Right atrium auricular region (tissue), 2 donors: ENCODE measurements at regions not wholly inside any gene's neighbourhood (a gene's known extent, or its start where the extent isn't known, plus 50 kb on each side); places are given as distances from the start of the nearest gene placed in this dataset.

Source experiments
- DNase-seq: peaks from one replicate; pipeline ENCODE4 v3.0.0-alpha.2; 2019; ENCODE audit warnings: low spot score
- H3K27ac ChIP-seq, 2 donors: fragments of 200-600 bp; sonication (generic); 1 replicate in 1 of 2; 2 replicates in 1 of 2; pipeline ENCODE4 v1.5.1; 2016 to 2019
- H3K27me3 ChIP-seq, 2 donors: fragments of 200-600 bp; sonication (generic); one replicate each; pipeline versions ENCODE4 v1.5.1 to v1.6.0; 2017 to 2019
- H3K36me3 ChIP-seq: fragments of 200-600 bp; sonication (generic); one replicate; pipeline ENCODE4 v1.5.1; 2016
- H3K4me1 ChIP-seq, 2 donors: fragments of 200-600 bp; sonication (generic); one replicate each; pipeline versions ENCODE4 v1.5.1 to v1.6.0; 2017 to 2019
- H3K4me3 ChIP-seq, 2 donors: fragments of 200-600 bp; sonication (generic); 1 replicate in 1 of 2; 2 replicates in 1 of 2; pipeline ENCODE4 v1.5.1; 2017 to 2019; ENCODE audit warnings: mild to moderate bottlenecking in 1 of 2, moderate library complexity in 1 of 2
- H3K9me3 ChIP-seq, 2 donors: fragments of 200-600 bp; sonication (generic); one replicate each; pipeline ENCODE4 v1.5.1; 2019
- TF ChIP-seq, protein P1 (sequence below), 2 donors: fragments of 200-600 bp; sonication (generic); IDR thresholded peaks; one replicate each; pipeline ENCODE4 v1.5.1; 2019; ENCODE audit warnings: antibody characterized with exemption in 2 of 2

DNA sequence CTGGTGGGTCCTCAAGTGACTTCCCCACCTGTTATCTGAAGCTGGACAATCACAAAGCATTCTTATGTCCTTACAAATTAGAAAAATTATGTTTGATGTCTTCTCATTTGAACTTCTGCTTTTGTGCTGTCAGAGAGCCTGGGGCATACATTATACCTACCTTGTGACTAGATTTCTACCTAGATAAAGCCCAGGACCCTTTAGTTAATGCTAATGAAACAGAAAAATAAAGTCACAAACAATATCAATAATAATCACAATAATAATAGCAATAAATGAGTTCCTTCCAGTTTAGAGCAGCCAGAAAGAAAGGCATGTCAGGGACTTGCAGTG, 456.4 kb downstream of the SETBP1 start:
- TF ChIP-seq, protein P1, sequence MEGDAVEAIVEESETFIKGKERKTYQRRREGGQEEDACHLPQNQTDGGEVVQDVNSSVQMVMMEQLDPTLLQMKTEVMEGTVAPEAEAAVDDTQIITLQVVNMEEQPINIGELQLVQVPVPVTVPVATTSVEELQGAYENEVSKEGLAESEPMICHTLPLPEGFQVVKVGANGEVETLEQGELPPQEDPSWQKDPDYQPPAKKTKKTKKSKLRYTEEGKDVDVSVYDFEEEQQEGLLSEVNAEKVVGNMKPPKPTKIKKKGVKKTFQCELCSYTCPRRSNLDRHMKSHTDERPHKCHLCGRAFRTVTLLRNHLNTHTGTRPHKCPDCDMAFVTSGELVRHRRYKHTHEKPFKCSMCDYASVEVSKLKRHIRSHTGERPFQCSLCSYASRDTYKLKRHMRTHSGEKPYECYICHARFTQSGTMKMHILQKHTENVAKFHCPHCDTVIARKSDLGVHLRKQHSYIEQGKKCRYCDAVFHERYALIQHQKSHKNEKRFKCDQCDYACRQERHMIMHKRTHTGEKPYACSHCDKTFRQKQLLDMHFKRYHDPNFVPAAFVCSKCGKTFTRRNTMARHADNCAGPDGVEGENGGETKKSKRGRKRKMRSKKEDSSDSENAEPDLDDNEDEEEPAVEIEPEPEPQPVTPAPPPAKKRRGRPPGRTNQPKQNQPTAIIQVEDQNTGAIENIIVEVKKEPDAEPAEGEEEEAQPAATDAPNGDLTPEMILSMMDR (IDR thresholded peaks at IDR 0.05), result no peak
- Histone ChIP-seq H3K36me3 (no peaks in the 10 kb centered on the region), H3K9me3 (peaks cover 0 to 3% of the 10 kb centered on the region in 2 donors), H3K27me3 (no peaks in the 10 kb centered on the region), H3K4me3 (no peak overlapping the region), H3K4me1 (no peaks in the 10 kb centered on the region), H3K27ac (no peak overlapping the region)
- DNase-seq, result no peak

DNA sequence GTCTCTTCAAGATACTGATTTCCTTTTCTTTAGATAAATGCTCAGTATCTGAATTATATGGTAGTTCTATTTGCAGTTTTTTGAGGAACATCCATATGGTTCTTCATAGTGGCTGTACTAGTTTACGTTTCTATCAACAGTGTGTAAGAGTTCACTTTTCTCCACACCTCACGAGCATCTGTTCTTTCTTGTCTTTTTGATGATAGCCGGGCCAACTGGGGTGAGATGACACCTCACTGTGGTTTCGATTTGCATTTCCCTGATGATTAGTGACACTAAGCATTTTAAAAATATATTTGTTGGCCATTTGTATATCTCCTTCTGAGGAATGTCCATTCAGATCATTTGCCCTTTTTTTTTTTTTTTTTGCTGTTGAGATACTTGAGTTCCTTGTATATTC, 458.8 kb downstream of the SETBP1 start:
- Histone ChIP-seq H3K4me3 (no peak overlapping the region), H3K27me3 (no peaks in the 10 kb centered on the region), H3K27ac (no peak overlapping the region), H3K36me3 (no peaks in the 10 kb centered on the region), H3K4me1 (no peaks in the 10 kb centered on the region), H3K9me3 (peaks cover 0 to 3% of the 10 kb centered on the region in 2 donors)
- DNase-seq, result no peak
- TF ChIP-seq, protein P1 (IDR thresholded peaks at IDR 0.05), result no peak

GRCh38 chr18:45142868-45143267, 462.2 kb downstream of the SETBP1 start:
- TF ChIP-seq, protein P1 (IDR thresholded peaks at IDR 0.05), result no peak
- H3K27ac ChIP-seq, result no peak overlapping the region
- H3K27me3 ChIP-seq, result no peaks in the 10 kb centered on the region
- no peak for DNase-seq
- no peak overlapping the region for H3K4me3 ChIP-seq
- no peaks in the 10 kb centered on the region for H3K4me1 ChIP-seq
- H3K9me3 ChIP-seq, result peaks cover 0 to 3% of the 10 kb centered on the region in 2 donors
- no peaks in the 10 kb centered on the region for H3K36me3 ChIP-seq

- Histone ChIP-seq H3K4me1 (no peaks in the 10 kb centered on the region), H3K27ac (no peak overlapping the region), H3K27me3 (no peaks in the 10 kb centered on the region), H3K4me3 (no peak overlapping the region), H3K9me3 (no peaks in the 10 kb centered on the region), H3K36me3 (no peaks in the 10 kb centered on the region)
- TF ChIP-seq, protein P1 (IDR thresholded peaks at IDR 0.05), result no peak
- no peak for DNase-seq
Measured at GRCh38 chr18:45149712-45150111, 465.6 kb upstream of the SLC14A2 start.

- no peaks in the 10 kb centered on the region for H3K9me3 ChIP-seq
- no peaks in the 10 kb centered on the region for H3K4me1 ChIP-seq
- H3K27ac ChIP-seq, result no peak overlapping the region
- no peaks in the 10 kb centered on the region for H3K36me3 ChIP-seq
- TF ChIP-seq, protein P1 (IDR thresholded peaks at IDR 0.05), result no peak
- H3K4me3 ChIP-seq, result no peak overlapping the region
- no peak for DNase-seq
- H3K27me3 ChIP-seq, result no peaks in the 10 kb centered on the region
Measured at GRCh38 chr18:45151645-45152044, 463.6 kb upstream of the SLC14A2 start.

- H3K9me3 ChIP-seq, result no peaks in the 10 kb centered on the region
- H3K27me3 ChIP-seq, result no peaks in the 10 kb centered on the region
- H3K27ac ChIP-seq, result no peak overlapping the region
- no peak for DNase-seq
- no peaks in the 10 kb centered on the region for H3K36me3 ChIP-seq
- H3K4me1 ChIP-seq, result no peaks in the 10 kb centered on the region
- TF ChIP-seq, protein P1 (IDR thresholded peaks at IDR 0.05), result no peak
- no peak overlapping the region for H3K4me3 ChIP-seq
Measured at GRCh38 chr18:45155526-45155925, 459.8 kb upstream of the SLC14A2 start.
